ENCODE measurements at regions not wholly inside any gene's neighbourhood (a gene's known extent, or its start where the extent isn't known, plus 50 kb on each side); places are given as distances from the start of the nearest gene placed in this dataset.
"Not testable (repeated sequence)": the region's sequence is repeated elsewhere in the genome, so short reads cannot be mapped to it uniquely, and the experiment has no call there.

GRCh38 chrX:42176789-42177188, 253.4 kb upstream of the CASK start:
- DNase-seq (ENCODE audit: extremely low read depth in 1 of 11, low read depth in 9 of 11, low spot score in 4 of 11): no peak

- no peak for DNase-seq (ENCODE audit: extremely low read depth in 1 of 11, low read depth in 9 of 11, low spot score in 4 of 11)
Observed at GRCh38 chrX:42175843-42176242, 252.5 kb upstream of the CASK start.

- not testable (repeated sequence) for DNase-seq (ENCODE audit: extremely low read depth in 1 of 11, low read depth in 9 of 11, low spot score in 4 of 11)
Observed at GRCh38 chrX:42157923-42158322, 234.6 kb upstream of the CASK start.

- no peak for DNase-seq (ENCODE audit: extremely low read depth in 1 of 11, low read depth in 9 of 11, low spot score in 4 of 11)
Observed at GRCh38 chrX:42151808-42152207, 228.5 kb upstream of the CASK start.

GRCh38 chrX:42149765-42150164, 226.4 kb upstream of the CASK start:
- DNase-seq (ENCODE audit: extremely low read depth in 1 of 11, low read depth in 9 of 11, low spot score in 4 of 11): no peak

GRCh38 chrX:42149281-42149680, 225.9 kb upstream of the CASK start:
- no peak for DNase-seq (ENCODE audit: extremely low read depth in 1 of 11, low read depth in 9 of 11, low spot score in 4 of 11)

GRCh38 chrX:42143866-42144592, 220.7 kb upstream of the CASK start:
- DNase-seq (ENCODE audit: extremely low read depth in 1 of 11, low read depth in 9 of 11, low spot score in 4 of 11): peak; percentile 12 to 64 (median 39)

GRCh38 chrX:42140320-42140719, 217.0 kb upstream of the CASK start:
- no peak for DNase-seq (ENCODE audit: extremely low read depth in 1 of 11, low read depth in 9 of 11, low spot score in 4 of 11)

- no peak for DNase-seq (ENCODE audit: extremely low read depth in 1 of 11, low read depth in 9 of 11, low spot score in 4 of 11)
Observed at GRCh38 chrX:42135583-42136228, 212.4 kb upstream of the CASK start.

- DNase-seq (ENCODE audit: extremely low read depth in 1 of 11, low read depth in 9 of 11, low spot score in 4 of 11): no peak
Observed at GRCh38 chrX:42131856-42132255, 208.5 kb upstream of the CASK start.

GRCh38 chrX:42129022-42129940, 205.9 kb upstream of the CASK start:
- no peak for DNase-seq (ENCODE audit: extremely low read depth in 1 of 11, low read depth in 9 of 11, low spot score in 4 of 11)

- DNase-seq (ENCODE audit: extremely low read depth in 1 of 11, low read depth in 9 of 11, low spot score in 4 of 11): no peak
Observed at GRCh38 chrX:42128587-42128986, 205.2 kb upstream of the CASK start.

- no peak for DNase-seq (ENCODE audit: extremely low read depth in 1 of 11, low read depth in 9 of 11, low spot score in 4 of 11)
Observed at GRCh38 chrX:42128020-42128419, 204.7 kb upstream of the CASK start.

GRCh38 chrX:42127563-42127962, 204.2 kb upstream of the CASK start:
- no peak for DNase-seq (ENCODE audit: extremely low read depth in 1 of 11, low read depth in 9 of 11, low spot score in 4 of 11)

- no peak for DNase-seq (ENCODE audit: extremely low read depth in 1 of 11, low read depth in 9 of 11, low spot score in 4 of 11)
Observed at GRCh38 chrX:42123369-42123768, 200.0 kb upstream of the CASK start.

GRCh38 chrX:42119076-42119475, 195.7 kb upstream of the CASK start:
- DNase-seq (ENCODE audit: extremely low read depth in 1 of 11, low read depth in 9 of 11, low spot score in 4 of 11): no peak

GRCh38 chrX:42117318-42117717, 194.0 kb upstream of the CASK start:
- no peak for DNase-seq (ENCODE audit: extremely low read depth in 1 of 11, low read depth in 9 of 11, low spot score in 4 of 11)

GRCh38 chrX:42109428-42109827, 186.1 kb upstream of the CASK start:
- DNase-seq (ENCODE audit: extremely low read depth in 1 of 11, low read depth in 9 of 11, low spot score in 4 of 11): no peak

- DNase-seq (ENCODE audit: extremely low read depth in 1 of 11, low read depth in 9 of 11, low spot score in 4 of 11): no peak
Observed at GRCh38 chrX:42107495-42108488, 184.4 kb upstream of the CASK start.

Measured in renal cortex interstitium (tissue), 11 donors.